ENCODE measurements at regions not wholly inside any gene's neighbourhood (a gene's known extent, or its start where the extent isn't known, plus 50 kb on each side); places are given as distances from the start of the nearest gene placed in this dataset.

DNA sequence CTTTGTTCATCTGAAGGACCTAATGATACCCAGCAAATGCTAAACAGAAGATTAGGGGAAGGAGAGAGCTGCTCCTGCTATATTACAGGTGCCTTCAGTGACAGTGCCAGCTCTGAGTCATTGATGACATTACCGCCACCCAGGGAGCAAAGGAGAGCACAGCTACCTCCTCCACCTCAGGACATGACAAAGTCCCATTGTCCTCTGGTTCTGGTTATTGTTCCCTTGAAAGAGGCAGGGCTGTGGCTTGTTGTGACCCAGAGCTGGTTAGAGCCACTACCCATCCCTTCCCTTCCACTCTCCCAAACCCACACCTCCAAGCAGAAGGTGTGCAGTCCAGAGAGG is 363.5 kb upstream of the DUSP10 start:
- peak; percentile 21 for DNase-seq (ENCODE audit: low spot score)

GRCh38 chr1:222104694-222105392 is 363.0 kb upstream of the DUSP10 start:
- no peak for DNase-seq (ENCODE audit: low spot score)

- no peak for DNase-seq (ENCODE audit: low spot score)
These were observed 362.2 kb upstream of the DUSP10 start for GRCh38 chr1:222104097-222104496.

- DNase-seq (ENCODE audit: low spot score) = peak; percentile 68
These were observed 357.9 kb upstream of the DUSP10 start for GRCh38 chr1:222099746-222100145.

DNA sequence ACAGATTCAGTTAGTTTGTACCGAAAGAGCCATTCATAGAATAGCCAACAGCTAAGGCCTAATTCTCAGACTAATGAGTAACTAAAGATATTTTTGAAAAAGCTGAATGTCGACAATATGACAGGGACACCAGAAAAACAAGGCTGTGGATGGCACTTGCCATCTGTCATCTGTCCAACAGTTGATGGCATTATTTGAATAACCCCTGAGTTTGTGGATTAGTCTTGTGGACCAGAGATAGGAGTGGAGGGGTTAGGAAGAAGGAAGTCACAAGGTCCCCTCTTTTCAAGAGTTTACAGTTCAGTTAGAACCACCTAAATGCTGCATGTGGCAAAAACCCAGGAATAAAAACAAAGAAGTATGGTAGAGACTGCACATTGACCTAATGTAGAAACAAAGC is 356.5 kb upstream of the DUSP10 start:
- DNase-seq (ENCODE audit: low spot score) = no peak

- DNase-seq (ENCODE audit: low spot score) = no peak
These were observed 355.7 kb upstream of the DUSP10 start for GRCh38 chr1:222097588-222097987.

GRCh38 chr1:222096883-222097282 is 355.0 kb upstream of the DUSP10 start:
- no peak for DNase-seq (ENCODE audit: low spot score)

- DNase-seq (ENCODE audit: low spot score) = no peak
These were observed 354.5 kb upstream of the DUSP10 start for GRCh38 chr1:222096476-222096772.

DNA sequence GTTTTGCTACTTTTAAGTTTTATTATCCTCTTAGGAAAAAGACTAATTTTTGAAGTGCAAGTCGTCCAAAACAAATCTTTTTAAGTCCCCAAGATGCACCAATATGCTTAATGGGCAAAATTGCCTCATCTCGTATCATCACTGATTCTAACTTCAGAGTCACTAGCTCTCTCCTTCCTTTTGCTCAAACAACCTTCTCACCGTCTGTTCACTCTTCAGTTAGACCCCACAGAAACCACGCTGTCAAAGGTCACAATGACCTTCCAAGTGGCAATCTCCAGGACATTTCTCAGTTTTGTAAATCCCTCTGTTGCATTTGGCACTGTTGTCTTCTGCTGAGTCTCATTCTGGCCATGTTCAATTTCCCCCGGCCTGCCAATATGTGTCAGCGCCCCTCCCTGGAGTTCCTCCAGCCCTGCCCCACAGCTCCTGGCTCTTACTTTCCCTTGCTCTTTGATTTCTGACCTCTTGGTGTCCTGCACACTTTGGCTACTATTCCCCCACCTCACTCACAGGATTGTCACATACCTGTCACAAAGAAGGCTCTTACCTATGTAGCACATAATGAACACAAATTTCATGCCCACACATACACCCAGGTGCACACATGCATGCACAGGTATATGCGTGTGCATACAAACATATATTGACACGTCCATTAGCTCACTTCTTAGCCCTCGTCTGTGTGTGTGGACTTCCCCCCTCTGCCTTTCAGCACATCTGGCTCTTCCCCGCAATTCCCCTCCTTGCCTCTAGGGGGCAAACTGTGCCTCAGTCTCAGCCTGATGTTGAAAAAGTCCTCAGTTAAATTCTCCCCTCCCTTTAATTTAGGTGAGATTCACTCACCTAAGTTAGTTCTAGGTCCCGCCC is 354.0 kb upstream of the DUSP10 start:
- DNase-seq (ENCODE audit: low spot score) = no peak

- DNase-seq (ENCODE audit: low spot score) = no peak
These were observed 351.6 kb upstream of the DUSP10 start for GRCh38 chr1:222093518-222093917.

DNA sequence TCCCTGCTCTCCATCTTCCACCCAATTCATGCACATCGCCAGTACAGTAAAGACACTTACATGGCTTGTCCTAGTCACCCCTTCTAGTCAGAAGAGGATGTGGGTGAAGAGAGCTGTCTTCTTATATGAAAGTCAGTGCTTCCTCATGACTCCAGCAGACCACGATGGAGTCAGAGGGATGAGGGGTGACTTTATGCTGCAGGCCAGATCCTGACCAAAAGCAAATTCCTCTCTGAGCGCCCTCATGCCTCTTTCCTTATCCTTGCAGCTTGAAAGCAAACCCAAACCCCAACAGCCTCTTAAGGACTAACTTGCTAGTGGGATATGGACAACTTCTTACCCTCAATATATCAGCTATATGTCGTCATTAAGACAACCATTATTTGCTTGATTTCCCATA is 348.2 kb upstream of the DUSP10 start:
- no peak for DNase-seq (ENCODE audit: low spot score)

DNA sequence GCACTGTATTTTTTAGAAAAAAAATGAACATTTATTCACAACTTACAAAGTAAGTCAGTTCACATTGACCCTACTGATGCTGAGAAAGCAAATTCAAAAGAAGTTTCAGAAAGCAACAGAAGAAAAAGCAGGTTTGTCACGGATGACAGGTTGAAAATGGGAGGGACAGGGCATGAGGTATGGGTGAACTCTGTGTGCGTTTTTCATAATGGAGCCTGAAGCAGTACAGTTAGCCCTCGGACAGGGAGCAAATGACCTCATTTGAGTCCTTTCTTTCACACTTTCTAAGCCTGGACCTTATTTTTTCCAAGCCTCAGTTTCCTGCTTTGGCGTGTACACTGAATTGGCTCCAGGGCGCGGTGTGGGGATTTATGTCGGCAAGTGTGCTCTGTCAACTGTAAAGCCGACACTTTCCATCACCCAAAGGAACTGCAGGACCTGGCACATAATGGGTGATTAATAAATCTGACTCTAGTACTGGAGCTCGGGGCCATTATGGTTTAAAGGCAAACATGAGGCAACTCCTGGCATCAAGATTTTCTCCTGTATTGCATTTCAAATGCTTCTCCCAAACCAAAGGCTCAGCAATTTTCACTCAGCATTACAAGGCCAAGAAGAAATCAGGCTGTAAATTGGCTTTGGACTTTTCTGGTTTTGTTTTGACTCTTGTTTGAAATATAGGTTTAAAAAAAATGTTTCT is 345.5 kb upstream of the DUSP10 start:
- no peak for DNase-seq (ENCODE audit: low spot score)

- no peak for DNase-seq (ENCODE audit: low spot score)
These were observed 343.1 kb upstream of the DUSP10 start for GRCh38 chr1:222084996-222085395.

- DNase-seq (ENCODE audit: low spot score) = no peak
These were observed 342.2 kb upstream of the DUSP10 start for GRCh38 chr1:222084048-222084447.

DNA sequence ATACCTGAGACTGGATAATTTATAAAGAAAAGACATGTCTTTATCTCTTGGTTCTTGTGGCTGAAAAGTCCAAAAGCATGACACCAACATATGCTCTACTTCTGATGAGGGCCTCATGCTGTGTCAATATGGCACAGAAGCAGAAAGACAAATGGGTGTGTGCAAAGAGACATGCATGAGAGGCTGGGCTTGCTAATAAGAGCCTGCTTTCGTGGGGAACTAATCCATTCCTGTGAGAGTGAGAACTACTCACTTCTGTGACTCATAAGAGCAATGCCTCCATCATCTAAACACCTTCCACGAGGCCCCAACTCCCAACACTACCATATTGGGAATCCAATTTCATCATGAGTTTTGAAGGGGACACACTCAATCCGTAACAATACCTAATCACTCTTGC is 340.0 kb upstream of the DUSP10 start:
- DNase-seq (ENCODE audit: low spot score) = no peak

GRCh38 chr1:222079566-222079965 is 337.7 kb upstream of the DUSP10 start:
- DNase-seq (ENCODE audit: low spot score) = no peak

- no peak for DNase-seq (ENCODE audit: low spot score)
These were observed 335.3 kb upstream of the DUSP10 start for GRCh38 chr1:222077206-222077605.

- DNase-seq (ENCODE audit: low spot score) = no peak
These were observed 332.4 kb upstream of the DUSP10 start for GRCh38 chr1:222074317-222074716.

DNA sequence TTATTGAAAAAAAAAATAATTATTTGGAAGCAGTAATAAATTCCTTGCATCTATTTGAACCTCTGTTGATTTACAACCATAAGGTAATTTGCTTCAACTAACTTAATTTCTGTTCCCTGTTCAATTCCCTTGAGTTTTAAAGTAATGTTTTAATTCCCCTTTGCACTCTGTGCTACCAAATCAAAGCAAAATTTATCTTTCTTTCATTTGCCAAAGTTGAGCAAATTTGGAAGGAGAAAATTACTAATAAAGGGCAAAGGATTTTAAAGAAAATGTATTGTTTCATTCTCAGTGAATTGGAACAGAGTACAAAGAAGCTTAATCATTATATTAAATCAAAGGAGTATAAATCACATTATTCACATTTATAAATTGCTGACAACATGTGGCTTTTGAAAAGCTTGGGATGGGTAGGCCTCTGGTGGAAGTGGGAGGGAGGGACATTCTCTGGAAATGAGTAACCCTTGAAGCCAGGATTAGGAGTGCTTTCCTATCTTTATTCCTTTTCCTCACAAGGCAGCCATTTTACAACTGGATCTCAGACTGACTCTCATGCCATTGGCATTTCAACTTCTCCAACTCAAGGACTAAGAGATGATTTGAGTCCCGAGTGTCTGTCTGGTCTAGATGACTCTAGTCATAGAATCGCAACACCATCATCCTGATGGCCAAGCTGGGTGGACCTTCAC is 331.6 kb upstream of the DUSP10 start:
- no peak for DNase-seq (ENCODE audit: low spot score)

GRCh38 chr1:222071387-222071786 is 329.5 kb upstream of the DUSP10 start:
- DNase-seq (ENCODE audit: low spot score) = peak; percentile 75

DNA sequence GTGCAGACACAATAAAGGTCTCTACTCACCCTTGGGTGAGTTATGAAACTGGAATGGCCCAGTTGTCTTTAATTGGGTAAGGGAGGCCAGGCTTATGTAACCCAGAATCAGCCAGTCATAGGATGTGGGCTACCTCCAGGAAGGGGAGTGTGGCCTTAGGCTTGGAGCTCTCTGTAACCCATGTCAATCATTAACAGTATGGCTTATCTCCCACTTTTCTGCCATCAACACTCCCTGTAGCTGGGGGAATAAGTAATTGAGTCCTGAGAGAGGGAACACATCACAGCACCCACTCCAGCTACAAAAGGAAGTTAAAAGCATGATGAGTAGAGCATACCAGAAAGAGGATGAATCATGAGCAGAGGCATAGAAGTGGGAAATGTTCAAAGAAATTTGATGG is 327.0 kb upstream of the DUSP10 start:
- DNase-seq (ENCODE audit: low spot score) = no peak

- no peak for DNase-seq (ENCODE audit: low spot score)
These were observed 326.2 kb upstream of the DUSP10 start for GRCh38 chr1:222068101-222068500.

DNA sequence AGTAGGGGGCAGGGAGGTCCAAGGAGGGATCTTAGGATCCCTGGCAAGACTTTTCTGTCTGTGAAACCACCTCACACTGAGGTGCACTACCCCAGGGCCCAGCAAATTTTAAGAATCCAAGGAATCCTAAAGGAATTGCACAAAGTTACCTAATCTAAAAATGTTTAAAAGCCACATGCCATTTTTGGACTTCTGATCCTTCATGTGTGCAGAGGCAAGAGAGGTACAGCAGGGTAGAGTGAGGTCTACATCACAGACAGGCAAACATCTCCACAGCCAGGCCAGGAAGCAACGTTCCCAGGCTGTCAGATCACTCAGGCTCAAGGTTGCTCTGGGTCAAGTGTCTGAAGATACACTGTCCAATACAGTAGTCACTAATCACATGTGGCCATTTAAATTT is 324.6 kb upstream of the DUSP10 start:
- DNase-seq (ENCODE audit: low spot score) = no peak
